Tibial nerve (tissue), 4 donors: ENCODE measurements at regions not wholly inside any gene's neighbourhood (a gene's known extent, or its start where the extent isn't known, plus 50 kb on each side); places are given as distances from the start of the nearest gene placed in this dataset.

Experiments
- CTCF ChIP-seq, 5 experiments: fragments of 200-600 bp in 3 of 5; fragments of 450-650 bp in 2 of 5; sonication (generic) in 3 of 5; IDR thresholded peaks; one replicate each; pipeline ENCODE4 v1.5.1; 2016 to 2019; ENCODE audit warnings: antibody characterized with exemption in 5 of 5, mild to moderate bottlenecking in 3 of 5, moderate library complexity in 2 of 5
- EP300 ChIP-seq, 2 donors: sonication (generic); formaldehyde crosslinking; IDR thresholded peaks; one replicate each; pipeline ENCODE4 v1.6.1; 2017; ENCODE audit warnings: antibody characterized with exemption in 2 of 2, mild to moderate bottlenecking in 1 of 2
- POLR2A ChIP-seq, 2 donors: fragments of 450-650 bp; IDR thresholded peaks; one replicate each; pipeline ENCODE4 v1.6.1; 2017; ENCODE audit warnings: antibody characterized with exemption in 2 of 2, mild to moderate bottlenecking in 2 of 2, moderate library complexity in 2 of 2

- TF ChIP-seq CTCF (IDR thresholded peaks at IDR 0.05) = no peak
- TF ChIP-seq POLR2A (IDR thresholded peaks at IDR 0.05) = no peak
- no peak for TF ChIP-seq EP300 (IDR thresholded peaks at IDR 0.05)
Measured at GRCh38 chr6:113185299-113185698, 671.8 kb upstream of the MARCKS start.
